ENCODE measurements at regions not wholly inside any gene's neighbourhood (a gene's known extent, or its start where the extent isn't known, plus 50 kb on each side); places are given as distances from the start of the nearest gene placed in this dataset.

GRCh38 chr2:43139996-43140621, 86.3 kb downstream of the ZFP36L2 start:
- peak in 1 of 2 experiments; percentile 81; a peak in 2 of 4 replicates for TF ChIP-seq REST (IDR thresholded peaks at IDR 0.05; ENCODE audit: insufficient read depth in 1 of 2, low read depth in 2 of 2, low read length in 2 of 2)
- TF ChIP-seq TAF1 (IDR thresholded peaks at IDR 0.05; ENCODE audit: borderline replicate concordance, insufficient read depth, low read length), result peak; percentile 24; the same call in 1 of the 2 replicates
- peak; percentile 38; the same call in 1 of the 2 replicates for TF ChIP-seq POLR2AphosphoS5 (IDR thresholded peaks at IDR 0.05; ENCODE audit: low read depth, low read length)
- no peak for TF ChIP-seq FOXP2 (optimal IDR thresholded peaks at IDR 0.05; ENCODE audit: borderline replicate concordance, extremely low read depth, extremely low read length, insufficient read depth)

All from PFSK-1 (cell line).